Heart right ventricle (tissue), 16 donors: ENCODE measurements at regions not wholly inside any gene's neighbourhood (a gene's known extent, or its start where the extent isn't known, plus 50 kb on each side); places are given as distances from the start of the nearest gene placed in this dataset.

ENCODE experiments used
- ATAC-seq, 8 donors: fragments of 200-7000 bp; cut with Tn5 transposase; one replicate each; pipeline ENCODE4 v1.9.1; 2020; ENCODE audit warnings: mild to moderate bottlenecking in 8 of 8, moderate library complexity in 8 of 8, moderate number of reproducible peaks in 1 of 8
- DNase-seq, 2 donors: peaks; one replicate each; pipeline ENCODE4 v3.0.0-alpha.2; 2020
- H3K27ac ChIP-seq, 10 donors: fragments of 200-600 bp; sonication (generic) in 2 of 10; one replicate each; pipeline versions ENCODE4 v1.5.0 to v1.8.0; 2020 to 2022; ENCODE audit warnings: mild to moderate bottlenecking in 3 of 10
- H3K27me3 ChIP-seq, 7 donors: fragments of 200-600 bp; one replicate each; pipeline ENCODE4 v1.8.0; 2021 to 2022; ENCODE audit warnings: mild to moderate bottlenecking in 2 of 7
- H3K36me3 ChIP-seq, 9 donors: fragments of 200-600 bp; sonication (generic) in 1 of 9; one replicate each; pipeline versions ENCODE4 v1.5.0 to v1.8.0; 2020 to 2022; ENCODE audit warnings: mild to moderate bottlenecking in 2 of 9
- H3K4me1 ChIP-seq, 9 donors: fragments of 200-600 bp; sonication (generic) in 1 of 9; one replicate each; pipeline versions ENCODE4 v1.5.0 to v1.8.0; 2020 to 2022; ENCODE audit warnings: mild to moderate bottlenecking in 4 of 9
- H3K4me3 ChIP-seq, 10 donors: fragments of 200-600 bp; sonication (generic) in 2 of 10; one replicate each; pipeline versions ENCODE4 v1.5.0 to v1.8.0; 2020 to 2022; ENCODE audit warnings: mild to moderate bottlenecking in 7 of 10, moderate library complexity in 2 of 10
- H3K9me3 ChIP-seq, 11 donors: fragments of 200-600 bp in 10 of 11; sonication (generic) in 2 of 11; one replicate each; pipeline versions ENCODE4 v1.5.0 to v1.8.0; 2013 to 2022; ENCODE audit warnings: mild to moderate bottlenecking in 2 of 11, control low read depth in 1 of 11, moderate library complexity in 1 of 11
- WGBS, 2 donors: extraction: QIAGEN DNeasy Blood & Tissue Kit; methylation state at CpG; one replicate each; pipeline ENCODE4 v1.1.7; 2013; ENCODE audit warnings: inconsistent platforms in 1 of 2; 5-methylcytosine and 5-hydroxymethylcytosine counted together
- intact Hi-C, 10 donors: fragments of 100-400 bp; cut with DNase I; formaldehyde crosslinking; loops; one replicate each; pipeline versions ENCODE4 v1.11.1 to v1.14.2; 2022
- TF ChIP-seq, protein P1 (sequence below), 9 donors: fragments of 200-600 bp; sonication (generic) in 2 of 9; IDR thresholded peaks; one replicate each; pipeline versions ENCODE4 v1.5.0 to v1.8.0; 2021 to 2022; ENCODE audit warnings: antibody characterized with exemption in 9 of 9, mild to moderate bottlenecking in 5 of 9, moderate library complexity in 1 of 9
- donor health status: Arrhythmogenic right ventricular cardiomyopathy.
- donor health status: ischemic (EF 13 %, LVEDD 7.1; RV severe dilation, severe dysfunction).
- donor health status: healthy with polysubstance abuse.
- donor health status: DM: no; HTN: yes; CAD: no.
- donor health status: DM: no; HTN: no; CAD: no.
- donor health status: ischemic (EF 25% LVEDD 6.9; RV normal size, moderate dysfunction).
- donor health status: ischemic (EF 25% LVEDD 5.7; RV mildly dilated, moderate dysfunction).
- donor health status: healthy.
- donor health status: DM: yes; HTN: yes; CAD: no.
- donor health status: Ischemic cardiomyopathy.
- donor health status: ischemic (EF 35%, LVEDD 5.7; RV mildly dilated, moderate dysfunction).
- donor health status: nonischemic (EF 11% LVEDD 7.7; RV severe dilation, severe dysfunction).
- donor health status: DM: yes; HTN: yes; CAD: no.
- donor health status: PGD.
- donor health status: ischemic (EF 29% LVEDD 5.4; RV normal size, mild dysfunction).
- donor health status: nonischemic (EF 23%, LVEDD 6.1; RV moderate dilation, normal function).

- WGBS, 2 donors = 82% methylated on average over 4 of the region's 4 CpGs
- Histone ChIP-seq H3K9me3 (no peaks in the 10 kb centered on the region), H3K27ac (no peak overlapping the region), H3K27me3 (no peaks in the 10 kb centered on the region), H3K4me3 (no peak overlapping the region), H3K4me1 (no peaks in the 10 kb centered on the region), H3K36me3 (no peaks in the 10 kb centered on the region)
- no peak for DNase-seq
- TF ChIP-seq, protein P1, sequence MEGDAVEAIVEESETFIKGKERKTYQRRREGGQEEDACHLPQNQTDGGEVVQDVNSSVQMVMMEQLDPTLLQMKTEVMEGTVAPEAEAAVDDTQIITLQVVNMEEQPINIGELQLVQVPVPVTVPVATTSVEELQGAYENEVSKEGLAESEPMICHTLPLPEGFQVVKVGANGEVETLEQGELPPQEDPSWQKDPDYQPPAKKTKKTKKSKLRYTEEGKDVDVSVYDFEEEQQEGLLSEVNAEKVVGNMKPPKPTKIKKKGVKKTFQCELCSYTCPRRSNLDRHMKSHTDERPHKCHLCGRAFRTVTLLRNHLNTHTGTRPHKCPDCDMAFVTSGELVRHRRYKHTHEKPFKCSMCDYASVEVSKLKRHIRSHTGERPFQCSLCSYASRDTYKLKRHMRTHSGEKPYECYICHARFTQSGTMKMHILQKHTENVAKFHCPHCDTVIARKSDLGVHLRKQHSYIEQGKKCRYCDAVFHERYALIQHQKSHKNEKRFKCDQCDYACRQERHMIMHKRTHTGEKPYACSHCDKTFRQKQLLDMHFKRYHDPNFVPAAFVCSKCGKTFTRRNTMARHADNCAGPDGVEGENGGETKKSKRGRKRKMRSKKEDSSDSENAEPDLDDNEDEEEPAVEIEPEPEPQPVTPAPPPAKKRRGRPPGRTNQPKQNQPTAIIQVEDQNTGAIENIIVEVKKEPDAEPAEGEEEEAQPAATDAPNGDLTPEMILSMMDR (IDR thresholded peaks at IDR 0.05) = no peak
- ATAC-seq = no peak
- intact Hi-C loops = no loop called here
These were observed 1095.1 kb downstream of the GALC start for GRCh38 chr14:86897704-86898513.

DNA sequence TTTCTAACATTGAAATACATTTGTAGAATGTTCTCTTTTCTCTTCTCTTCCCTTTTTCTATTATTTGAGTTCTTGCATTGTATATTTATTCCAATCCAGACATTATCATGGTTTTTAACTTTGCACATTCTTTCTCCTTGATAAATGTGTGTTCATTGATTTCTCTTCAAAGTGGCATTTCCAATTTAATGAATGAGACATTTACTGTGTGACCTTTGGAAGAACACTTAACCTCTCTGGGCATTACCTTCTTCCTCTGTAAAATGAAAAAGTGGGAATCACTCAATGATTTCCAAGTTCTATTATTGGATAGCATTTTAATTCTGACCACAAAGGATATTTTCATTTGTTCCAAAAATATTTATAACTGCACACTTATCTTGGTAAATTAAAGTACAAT is 1095.8 kb downstream of the GALC start:
- ATAC-seq (no peak), DNase-seq (no peak)
- Histone ChIP-seq H3K9me3 (no peaks in the 10 kb centered on the region), H3K4me3 (no peak overlapping the region), H3K4me1 (no peaks in the 10 kb centered on the region), H3K27ac (no peak overlapping the region), H3K27me3 (no peaks in the 10 kb centered on the region), H3K36me3 (no peaks in the 10 kb centered on the region)
- intact Hi-C loops = no loop called here
- TF ChIP-seq, protein P1 (IDR thresholded peaks at IDR 0.05) = no peak

DNA sequence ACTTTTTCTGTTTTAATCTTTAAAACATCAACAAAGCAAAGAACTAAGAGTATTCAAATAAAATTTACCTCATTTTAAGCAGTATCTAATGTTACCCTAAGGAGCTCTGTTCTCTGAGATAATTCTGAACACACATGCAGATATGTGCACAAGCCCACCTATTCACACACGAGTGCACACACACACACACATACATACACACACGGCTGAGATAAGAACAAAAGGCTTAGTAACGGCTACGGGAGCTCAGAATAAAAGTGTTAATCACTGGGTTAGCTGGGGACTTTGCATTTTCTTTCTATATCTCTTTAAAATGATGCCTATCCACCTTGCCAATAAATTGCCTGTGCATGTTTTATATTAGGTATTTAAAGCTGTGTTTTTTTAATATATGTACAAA is 1096.3 kb downstream of the GALC start:
- TF ChIP-seq, protein P1 (IDR thresholded peaks at IDR 0.05) = no peak
- Histone ChIP-seq H3K36me3 (no peaks in the 10 kb centered on the region), H3K4me1 (no peaks in the 10 kb centered on the region), H3K27ac (no peak overlapping the region), H3K4me3 (no peak overlapping the region), H3K27me3 (no peaks in the 10 kb centered on the region), H3K9me3 (no peaks in the 10 kb centered on the region)
- intact Hi-C loops = no loop called here
- no peak for ATAC-seq
- no peak for DNase-seq
- WGBS, 2 donors = 56 to 70% methylated on average over 4 of the region's 4 CpGs

- Histone ChIP-seq H3K4me1 (no peaks in the 10 kb centered on the region), H3K9me3 (peaks cover 0 to 13% (median 0%) of the 10 kb centered on the region in 11 donors), H3K36me3 (no peaks in the 10 kb centered on the region), H3K27me3 (no peaks in the 10 kb centered on the region), H3K4me3 (no peak overlapping the region), H3K27ac (no peak overlapping the region)
- ATAC-seq (no peak), DNase-seq (no peak)
- WGBS, 2 donors = 37 to 43% methylated on average over 2 of the region's 2 CpGs
- TF ChIP-seq, protein P1 (IDR thresholded peaks at IDR 0.05) = no peak
- intact Hi-C loops = no loop called here
These were observed 1100.6 kb downstream of the GALC start for GRCh38 chr14:86892152-86892956.
